Panc1 (cell line): ENCODE measurements at regions not wholly inside any gene's neighbourhood (a gene's known extent, or its start where the extent isn't known, plus 50 kb on each side); places are given as distances from the start of the nearest gene placed in this dataset.

Experiments
- POLR2AphosphoS5 ChIP-seq: IDR thresholded peaks from 2 replicates; pipeline ENCODE4 v1.6.1; 2012; ENCODE audit warnings: mild to moderate bottlenecking, low read depth, low read length, moderate library complexity
- TF ChIP-seq, protein P1 (sequence below): fragments of 450-650 bp; IDR thresholded peaks from 2 replicates; pipeline ENCODE4 v1.5.1; 2017; ENCODE audit warnings: mild to moderate bottlenecking

DNA sequence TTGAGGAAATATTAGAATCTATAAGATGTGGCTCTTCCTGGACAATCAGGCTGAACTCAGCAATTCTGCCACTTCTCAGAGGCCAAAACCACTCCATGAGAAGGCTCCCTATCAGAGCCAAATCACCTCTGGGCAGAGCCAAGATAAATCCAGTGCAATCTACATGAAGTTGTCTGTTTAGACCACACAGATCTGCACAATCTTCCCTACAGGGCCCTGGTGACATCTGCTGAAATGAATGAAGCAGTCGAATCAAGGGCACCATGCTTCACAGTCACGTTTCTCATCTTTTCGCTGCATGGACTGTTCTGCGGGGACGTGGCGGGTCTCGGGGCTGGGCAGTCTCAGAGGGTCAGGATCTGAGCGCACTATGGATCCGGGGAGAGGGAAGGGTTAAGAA, 60.1 kb upstream of the CD93 start:
- TF ChIP-seq, protein P1, sequence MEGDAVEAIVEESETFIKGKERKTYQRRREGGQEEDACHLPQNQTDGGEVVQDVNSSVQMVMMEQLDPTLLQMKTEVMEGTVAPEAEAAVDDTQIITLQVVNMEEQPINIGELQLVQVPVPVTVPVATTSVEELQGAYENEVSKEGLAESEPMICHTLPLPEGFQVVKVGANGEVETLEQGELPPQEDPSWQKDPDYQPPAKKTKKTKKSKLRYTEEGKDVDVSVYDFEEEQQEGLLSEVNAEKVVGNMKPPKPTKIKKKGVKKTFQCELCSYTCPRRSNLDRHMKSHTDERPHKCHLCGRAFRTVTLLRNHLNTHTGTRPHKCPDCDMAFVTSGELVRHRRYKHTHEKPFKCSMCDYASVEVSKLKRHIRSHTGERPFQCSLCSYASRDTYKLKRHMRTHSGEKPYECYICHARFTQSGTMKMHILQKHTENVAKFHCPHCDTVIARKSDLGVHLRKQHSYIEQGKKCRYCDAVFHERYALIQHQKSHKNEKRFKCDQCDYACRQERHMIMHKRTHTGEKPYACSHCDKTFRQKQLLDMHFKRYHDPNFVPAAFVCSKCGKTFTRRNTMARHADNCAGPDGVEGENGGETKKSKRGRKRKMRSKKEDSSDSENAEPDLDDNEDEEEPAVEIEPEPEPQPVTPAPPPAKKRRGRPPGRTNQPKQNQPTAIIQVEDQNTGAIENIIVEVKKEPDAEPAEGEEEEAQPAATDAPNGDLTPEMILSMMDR, result no peak
- no peak for TF ChIP-seq POLR2AphosphoS5
